RWPE2 (cell line): ENCODE measurements at regions not wholly inside any gene's neighbourhood (a gene's known extent, or its start where the extent isn't known, plus 50 kb on each side); places are given as distances from the start of the nearest gene placed in this dataset.

ENCODE experiments used
- ATAC-seq: fragments of 200-7000 bp; cut with Tn5 transposase; 3 replicates; pipeline ENCODE4 v1.9.1; 2021; ENCODE audit warnings: low read depth
- DNase-seq: peaks from one replicate; pipeline ENCODE4 v3.0.0-alpha.2; 2020; ENCODE audit warnings: low spot score
- H3K27ac ChIP-seq: fragments of 450-650 bp; 2 replicates; pipeline ENCODE4 v1.5.1; 2017; ENCODE audit warnings: mild to moderate bottlenecking; ENCODE audit not compliant: poor library complexity, severe bottlenecking
- H3K27me3 ChIP-seq: fragments of 250-450 bp; sonication (Bioruptor Pico); 2 replicates; pipeline ENCODE4 v1.5.1; 2021; ENCODE audit warnings: mild to moderate bottlenecking, moderate library complexity; ENCODE audit not compliant: insufficient read depth, poor library complexity, severe bottlenecking
- H3K36me3 ChIP-seq: fragments of 250-450 bp; sonication (Bioruptor Pico); 2 replicates; pipeline ENCODE4 v1.5.1; 2020; ENCODE audit warnings: low read depth, mild to moderate bottlenecking, moderate library complexity
- H3K4me1 ChIP-seq: fragments of 250-450 bp; sonication (Bioruptor Pico); 2 replicates; pipeline ENCODE4 v1.5.1; 2021; ENCODE audit warnings: mild to moderate bottlenecking, moderate library complexity; ENCODE audit not compliant: insufficient read depth, poor library complexity, severe bottlenecking
- H3K4me3 ChIP-seq: fragments of 250-450 bp; sonication (Bioruptor Pico); 2 replicates; pipeline ENCODE4 v1.5.1; 2021; ENCODE audit warnings: mild to moderate bottlenecking, moderate library complexity; ENCODE audit not compliant: severe bottlenecking
- H3K9me3 ChIP-seq: fragments of 250-450 bp; sonication (Bioruptor Pico); 2 replicates; pipeline ENCODE4 v1.5.1; 2021; ENCODE audit warnings: mild to moderate bottlenecking, moderate library complexity; ENCODE audit not compliant: severe bottlenecking
- CTCF ChIP-seq: fragments of 450-650 bp; IDR thresholded peaks from one replicate; pipeline ENCODE4 v1.5.1; 2017; ENCODE audit warnings: mild to moderate bottlenecking, moderate library complexity; ENCODE audit not compliant: poor library complexity, severe bottlenecking

- no peaks in the 10 kb centered on the region for H3K27me3 ChIP-seq
- no peaks in the 10 kb centered on the region for H3K36me3 ChIP-seq
- ATAC-seq: no peak
- no peaks in the 10 kb centered on the region for H3K9me3 ChIP-seq
- no peak for TF ChIP-seq CTCF
- H3K27ac ChIP-seq: no peak overlapping the region
- no peaks in the 10 kb centered on the region for H3K4me1 ChIP-seq
- DNase-seq: no peak
- H3K4me3 ChIP-seq: no peak overlapping the region
Measured at GRCh38 chr1:198031086-198031485, 113.9 kb downstream of the LHX9 start.

DNA sequence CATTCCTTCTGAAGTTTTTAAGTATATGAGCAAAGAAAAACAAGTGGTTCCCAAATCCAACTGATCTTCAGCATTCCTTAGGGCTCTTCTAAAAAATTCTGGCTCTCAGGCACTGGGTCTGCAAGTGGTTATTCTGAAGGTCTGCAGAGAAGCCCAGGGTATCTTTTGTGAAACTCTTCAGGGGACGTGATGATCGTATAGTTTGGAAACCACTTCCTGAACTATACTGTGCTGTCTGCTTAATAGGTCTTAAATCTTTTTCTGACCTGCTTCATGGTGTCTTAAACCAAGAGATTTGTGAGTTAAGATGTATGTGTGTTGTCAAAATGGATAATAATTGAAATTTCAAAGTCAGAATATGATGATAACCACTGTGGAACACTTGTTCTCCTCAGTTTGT, 115.5 kb downstream of the LHX9 start:
- Histone ChIP-seq H3K27me3 (no peaks in the 10 kb centered on the region), H3K27ac (no peak overlapping the region), H3K9me3 (no peaks in the 10 kb centered on the region), H3K4me3 (no peak overlapping the region), H3K4me1 (no peaks in the 10 kb centered on the region), H3K36me3 (no peaks in the 10 kb centered on the region)
- no peak for ATAC-seq
- no peak for DNase-seq
- TF ChIP-seq CTCF: no peak

DNA sequence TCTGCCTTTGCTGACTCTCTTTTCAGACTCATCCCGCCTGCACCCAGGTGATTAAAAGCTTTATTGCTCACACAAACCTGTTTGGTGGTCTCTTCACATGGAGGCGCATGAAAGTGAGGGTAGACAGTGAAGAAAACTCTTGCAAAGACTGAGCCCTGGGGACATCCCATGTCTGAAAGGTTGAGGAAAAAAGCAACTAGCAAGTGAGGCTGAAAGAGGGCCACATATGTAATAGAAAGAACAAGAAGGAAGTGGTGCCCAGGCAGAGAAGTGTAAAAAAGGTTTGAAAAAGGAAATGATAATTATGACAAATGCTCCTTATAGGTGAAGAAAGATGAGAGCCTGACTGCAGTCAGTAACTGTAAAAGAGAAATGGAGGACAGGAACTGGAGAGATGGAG, 115.9 kb upstream of the NEK7 start:
- no peaks in the 10 kb centered on the region for H3K36me3 ChIP-seq
- DNase-seq (no peak), ATAC-seq (no peak)
- H3K4me3 ChIP-seq: no peak overlapping the region
- H3K4me1 ChIP-seq: no peaks in the 10 kb centered on the region
- no peaks in the 10 kb centered on the region for H3K9me3 ChIP-seq
- no peaks in the 10 kb centered on the region for H3K27me3 ChIP-seq
- H3K27ac ChIP-seq: no peak overlapping the region
- TF ChIP-seq CTCF: no peak

- H3K4me1 ChIP-seq: no peaks in the 10 kb centered on the region
- no peaks in the 10 kb centered on the region for H3K27me3 ChIP-seq
- no peak for DNase-seq
- TF ChIP-seq CTCF: no peak
- H3K9me3 ChIP-seq: no peaks in the 10 kb centered on the region
- no peak overlapping the region for H3K27ac ChIP-seq
- no peak overlapping the region for H3K4me3 ChIP-seq
- ATAC-seq: no peak
- H3K36me3 ChIP-seq: no peaks in the 10 kb centered on the region
Measured at GRCh38 chr1:198042168-198042567, 114.6 kb upstream of the NEK7 start.

- Histone ChIP-seq H3K27me3 (no peaks in the 10 kb centered on the region), H3K36me3 (no peaks in the 10 kb centered on the region), H3K4me3 (no peak overlapping the region), H3K9me3 (peaks cover 2% of the 10 kb centered on the region), H3K4me1 (no peaks in the 10 kb centered on the region), H3K27ac (no peak overlapping the region)
- DNase-seq: no peak
- TF ChIP-seq CTCF: no peak
- ATAC-seq: no peak
Measured at GRCh38 chr1:198047913-198048312, 108.9 kb upstream of the NEK7 start.
